SK-N-SH (cell line): ENCODE measurements at regions not wholly inside any gene's neighbourhood (a gene's known extent, or its start where the extent isn't known, plus 50 kb on each side); places are given as distances from the start of the nearest gene placed in this dataset.

Experiments
- EP300 ChIP-seq, 2 experiments: IDR thresholded peaks; 2 replicates each; pipeline versions ENCODE4 v1.4.0 to v1.6.1; 2012; ENCODE audit warnings: borderline replicate concordance in 1 of 2, low read depth in 1 of 2, low read length in 1 of 2
- EZH2phosphoT487 ChIP-seq: fragments of 200-600 bp; sonication (generic); IDR thresholded peaks from 2 replicates; pipeline ENCODE4 v1.6.1; 2017; ENCODE audit warnings: low read depth, mixed run types, mild to moderate bottlenecking, antibody characterized with exemption, moderate library complexity, borderline replicate concordance
- FOXJ3 ChIP-seq: sonication (generic); formaldehyde crosslinking; IDR thresholded peaks from 2 replicates; pipeline ENCODE4 v1.5.1; 2020; ENCODE audit warnings: mild to moderate bottlenecking, missing genetic modification reagents
- GABPA ChIP-seq: IDR thresholded peaks from 2 replicates; pipeline ENCODE4 v1.4.0; 2012; ENCODE audit warnings: low read depth, mild to moderate bottlenecking
- MXI1 ChIP-seq: IDR thresholded peaks from 2 replicates; pipeline ENCODE4 v1.6.1; 2012; ENCODE audit warnings: mild to moderate bottlenecking, low read depth, low read length, improper control_type of control experiment
- POLR2AphosphoS5 ChIP-seq: IDR thresholded peaks from 2 replicates; pipeline ENCODE4 v1.6.1; 2012; ENCODE audit warnings: low read depth, low read length
- RAD21 ChIP-seq: IDR thresholded peaks from 2 replicates; pipeline ENCODE4 v1.6.1; 2012; ENCODE audit warnings: mild to moderate bottlenecking, low read length
- SMC3 ChIP-seq: IDR thresholded peaks from 2 replicates; pipeline ENCODE4 v1.6.1; 2012; ENCODE audit warnings: low read depth, low read length, improper control_type of control experiment
- TAF1 ChIP-seq: IDR thresholded peaks from 2 replicates; pipeline ENCODE4 v1.6.1; 2012; ENCODE audit warnings: low read depth, mild to moderate bottlenecking, low read length, moderate library complexity, borderline replicate concordance
- USF2 ChIP-seq: fragments of 150-350 bp; IDR thresholded peaks from 2 replicates; pipeline ENCODE4 v1.6.1; 2017; ENCODE audit warnings: antibody characterized with exemption, low read length, low read depth, borderline replicate concordance
- YY1 ChIP-seq: IDR thresholded peaks from 2 replicates; pipeline ENCODE4 v1.4.0; 2012; ENCODE audit warnings: low read depth, mild to moderate bottlenecking
- TF ChIP-seq, protein P1 (sequence below): fragments of 200-600 bp; sonication (generic); IDR thresholded peaks from 2 replicates; pipeline ENCODE4 v1.6.1; 2017; ENCODE audit warnings: antibody characterized with exemption, mild to moderate bottlenecking, moderate library complexity
- TF ChIP-seq, protein P2 (sequence below): IDR thresholded peaks from 2 replicates; pipeline ENCODE4 v1.4.0; 2012; ENCODE audit warnings: low read depth, borderline replicate concordance
- TF ChIP-seq, protein P3 (sequence below): fragments of 150-350 bp; IDR thresholded peaks from 2 replicates; pipeline ENCODE4 v1.6.1; 2016; ENCODE audit warnings: mild to moderate bottlenecking, low read depth, low read length

- TF ChIP-seq, protein P1, sequence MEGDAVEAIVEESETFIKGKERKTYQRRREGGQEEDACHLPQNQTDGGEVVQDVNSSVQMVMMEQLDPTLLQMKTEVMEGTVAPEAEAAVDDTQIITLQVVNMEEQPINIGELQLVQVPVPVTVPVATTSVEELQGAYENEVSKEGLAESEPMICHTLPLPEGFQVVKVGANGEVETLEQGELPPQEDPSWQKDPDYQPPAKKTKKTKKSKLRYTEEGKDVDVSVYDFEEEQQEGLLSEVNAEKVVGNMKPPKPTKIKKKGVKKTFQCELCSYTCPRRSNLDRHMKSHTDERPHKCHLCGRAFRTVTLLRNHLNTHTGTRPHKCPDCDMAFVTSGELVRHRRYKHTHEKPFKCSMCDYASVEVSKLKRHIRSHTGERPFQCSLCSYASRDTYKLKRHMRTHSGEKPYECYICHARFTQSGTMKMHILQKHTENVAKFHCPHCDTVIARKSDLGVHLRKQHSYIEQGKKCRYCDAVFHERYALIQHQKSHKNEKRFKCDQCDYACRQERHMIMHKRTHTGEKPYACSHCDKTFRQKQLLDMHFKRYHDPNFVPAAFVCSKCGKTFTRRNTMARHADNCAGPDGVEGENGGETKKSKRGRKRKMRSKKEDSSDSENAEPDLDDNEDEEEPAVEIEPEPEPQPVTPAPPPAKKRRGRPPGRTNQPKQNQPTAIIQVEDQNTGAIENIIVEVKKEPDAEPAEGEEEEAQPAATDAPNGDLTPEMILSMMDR = no peak
- TF ChIP-seq EP300 (IDR thresholded peaks at IDR 0.05; ENCODE audit: borderline replicate concordance in 1 of 2, low read depth in 1 of 2, low read length in 1 of 2) (no peak), MXI1 (no peak), GABPA (no peak), RAD21 (no peak), POLR2AphosphoS5 (no peak), SMC3 (no peak), FOXJ3 (CRISPR knock-in tag) (no peak), EZH2phosphoT487 (no peak), TAF1 (no peak), YY1 (no peak), USF2 (no peak)
- TF ChIP-seq, protein P2, sequence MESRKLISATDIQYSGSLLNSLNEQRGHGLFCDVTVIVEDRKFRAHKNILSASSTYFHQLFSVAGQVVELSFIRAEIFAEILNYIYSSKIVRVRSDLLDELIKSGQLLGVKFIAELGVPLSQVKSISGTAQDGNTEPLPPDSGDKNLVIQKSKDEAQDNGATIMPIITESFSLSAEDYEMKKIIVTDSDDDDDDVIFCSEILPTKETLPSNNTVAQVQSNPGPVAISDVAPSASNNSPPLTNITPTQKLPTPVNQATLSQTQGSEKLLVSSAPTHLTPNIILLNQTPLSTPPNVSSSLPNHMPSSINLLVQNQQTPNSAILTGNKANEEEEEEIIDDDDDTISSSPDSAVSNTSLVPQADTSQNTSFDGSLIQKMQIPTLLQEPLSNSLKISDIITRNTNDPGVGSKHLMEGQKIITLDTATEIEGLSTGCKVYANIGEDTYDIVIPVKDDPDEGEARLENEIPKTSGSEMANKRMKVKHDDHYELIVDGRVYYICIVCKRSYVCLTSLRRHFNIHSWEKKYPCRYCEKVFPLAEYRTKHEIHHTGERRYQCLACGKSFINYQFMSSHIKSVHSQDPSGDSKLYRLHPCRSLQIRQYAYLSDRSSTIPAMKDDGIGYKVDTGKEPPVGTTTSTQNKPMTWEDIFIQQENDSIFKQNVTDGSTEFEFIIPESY = no peak
- TF ChIP-seq, protein P3, sequence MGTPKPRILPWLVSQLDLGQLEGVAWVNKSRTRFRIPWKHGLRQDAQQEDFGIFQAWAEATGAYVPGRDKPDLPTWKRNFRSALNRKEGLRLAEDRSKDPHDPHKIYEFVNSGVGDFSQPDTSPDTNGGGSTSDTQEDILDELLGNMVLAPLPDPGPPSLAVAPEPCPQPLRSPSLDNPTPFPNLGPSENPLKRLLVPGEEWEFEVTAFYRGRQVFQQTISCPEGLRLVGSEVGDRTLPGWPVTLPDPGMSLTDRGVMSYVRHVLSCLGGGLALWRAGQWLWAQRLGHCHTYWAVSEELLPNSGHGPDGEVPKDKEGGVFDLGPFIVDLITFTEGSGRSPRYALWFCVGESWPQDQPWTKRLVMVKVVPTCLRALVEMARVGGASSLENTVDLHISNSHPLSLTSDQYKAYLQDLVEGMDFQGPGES = no peak
Observed at GRCh38 chr12:82609234-82609914, 77.3 kb upstream of the TMTC2 start.
